ENCODE measurements at regions not wholly inside any gene's neighbourhood (a gene's known extent, or its start where the extent isn't known, plus 50 kb on each side); places are given as distances from the start of the nearest gene placed in this dataset.

- TF ChIP-seq REST (IDR thresholded peaks at IDR 0.05; ENCODE audit: insufficient replicate concordance, low read depth) (no peak), CTCF (IDR thresholded peaks at IDR 0.05; ENCODE audit: insufficient read depth, low read length) (no peak), SPI1 (IDR thresholded peaks at IDR 0.05; ENCODE audit: borderline replicate concordance, low read depth) (no peak), GABPA (IDR thresholded peaks at IDR 0.05; ENCODE audit: low read depth) (no peak), POLR2AphosphoS5 (IDR thresholded peaks at IDR 0.05; ENCODE audit: low read depth) (no peak)
These were observed 719.8 kb downstream of the SLITRK1 start for GRCh38 chr13:83162493-83162892.

All from HL-60 (cell line).